ENCODE measurements at regions not wholly inside any gene's neighbourhood (a gene's known extent, or its start where the extent isn't known, plus 50 kb on each side); places are given as distances from the start of the nearest gene placed in this dataset.

DNA sequence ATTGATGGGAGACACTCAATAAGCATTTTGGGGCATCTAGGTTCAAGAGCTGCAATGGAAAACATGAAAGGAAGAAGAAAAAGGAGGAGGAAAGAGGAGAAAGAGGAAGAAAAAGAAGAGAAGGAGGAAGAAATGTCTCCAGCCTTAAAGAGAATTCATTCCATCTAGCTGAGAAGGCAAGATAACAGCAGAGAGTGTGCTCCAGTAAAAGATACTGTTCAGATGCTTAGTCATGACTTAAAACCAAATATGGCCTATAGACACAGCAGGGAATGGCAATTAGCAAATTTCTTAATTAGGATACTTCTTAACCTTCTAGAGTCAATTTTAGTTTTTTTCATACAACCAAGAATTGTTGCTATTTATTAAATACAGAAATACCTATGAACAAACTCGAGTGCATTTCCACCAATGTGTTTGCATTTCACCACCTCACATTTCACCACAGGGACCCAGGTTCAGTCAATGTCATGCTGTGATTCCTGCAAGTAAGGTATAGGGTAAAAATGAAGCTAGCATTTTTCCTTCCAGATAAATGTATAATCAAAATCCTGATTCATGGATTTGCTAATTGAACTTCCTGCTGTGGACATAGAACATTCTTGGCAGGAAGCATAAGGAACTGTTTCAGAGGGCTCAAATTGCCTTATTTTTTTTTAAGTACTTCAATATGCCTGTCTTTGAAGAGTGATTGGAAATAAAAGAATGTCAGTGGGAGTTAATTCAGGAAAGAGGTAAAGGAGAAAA, 177.8 kb downstream of the RPS29 start:
- no peak for DNase-seq

DNA sequence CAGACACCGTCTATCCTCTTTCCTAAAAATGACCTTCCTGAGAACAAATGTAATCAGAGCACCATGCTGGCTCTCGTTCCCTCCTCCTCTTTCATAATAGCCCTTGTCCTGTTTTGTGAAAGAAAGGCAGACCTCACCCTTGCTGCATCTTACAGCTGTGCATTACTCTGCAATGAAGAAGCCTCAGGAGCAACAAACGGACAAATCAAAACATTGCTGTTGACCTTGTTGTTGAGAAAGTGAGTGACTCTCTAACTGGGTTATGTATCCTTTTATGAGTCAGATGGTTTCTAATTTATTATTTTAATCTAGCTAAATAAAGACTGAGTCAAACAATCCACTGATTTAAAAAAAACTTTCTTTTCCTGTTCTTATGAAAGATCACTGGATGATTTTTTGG, 180.9 kb downstream of the RPS29 start:
- intact Hi-C loops (cut with DNase I), result no loop called here
- no peak for DNase-seq
- peak in 1 of 2 donors; percentile 37 for ATAC-seq

More for the DNA sequence above, 177.8 kb downstream of the RPS29 start:
- peak in 1 of 2 donors; percentile 53 for ATAC-seq
- intact Hi-C loops (cut with DNase I), result no loop called here

DNA sequence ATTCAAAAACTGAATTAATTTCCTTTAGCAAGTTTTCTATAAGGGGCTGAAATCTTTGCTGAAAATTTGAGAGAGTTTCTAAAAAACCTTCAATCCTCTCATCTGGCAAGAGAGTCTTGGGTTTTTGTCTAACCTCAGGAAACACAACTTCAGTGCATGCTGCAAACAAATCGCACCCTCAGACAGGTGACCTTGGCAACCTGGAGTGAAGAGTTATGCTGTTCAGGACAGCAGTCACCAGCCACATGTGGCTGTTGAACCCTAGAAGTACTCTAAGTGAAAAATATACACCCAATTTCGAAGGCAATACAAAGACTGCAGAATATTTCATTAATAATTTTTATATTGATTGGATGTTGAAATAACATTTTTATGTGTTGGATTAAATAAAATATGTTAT, 184.8 kb downstream of the RPS29 start:
- intact Hi-C loops (cut with DNase I), result no loop called here
- no peak for DNase-seq

DNA sequence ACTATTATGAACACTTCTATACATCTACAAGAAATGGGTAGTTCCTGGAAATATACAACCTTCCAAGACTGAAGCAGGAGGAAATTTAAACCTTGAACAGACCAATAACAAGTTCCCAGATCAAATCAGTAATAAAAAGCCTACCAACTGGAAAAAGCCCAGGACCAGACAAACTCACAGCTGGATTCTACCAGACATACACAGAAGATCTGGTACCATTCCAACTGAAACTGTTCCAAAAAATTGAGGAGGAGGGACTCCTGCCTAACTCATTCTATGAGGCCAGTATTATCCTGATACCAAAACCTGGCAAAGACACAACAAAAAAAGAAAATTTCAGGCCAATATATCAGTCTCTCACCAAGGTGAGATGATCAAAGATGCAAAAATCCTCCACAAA, 189.4 kb downstream of the RPS29 start:
- DNase-seq (no peak), ATAC-seq (no peak)
- intact Hi-C loops (cut with DNase I), result no loop called here

More for the DNA sequence above, 184.8 kb downstream of the RPS29 start:
- ATAC-seq, result no peak

DNA sequence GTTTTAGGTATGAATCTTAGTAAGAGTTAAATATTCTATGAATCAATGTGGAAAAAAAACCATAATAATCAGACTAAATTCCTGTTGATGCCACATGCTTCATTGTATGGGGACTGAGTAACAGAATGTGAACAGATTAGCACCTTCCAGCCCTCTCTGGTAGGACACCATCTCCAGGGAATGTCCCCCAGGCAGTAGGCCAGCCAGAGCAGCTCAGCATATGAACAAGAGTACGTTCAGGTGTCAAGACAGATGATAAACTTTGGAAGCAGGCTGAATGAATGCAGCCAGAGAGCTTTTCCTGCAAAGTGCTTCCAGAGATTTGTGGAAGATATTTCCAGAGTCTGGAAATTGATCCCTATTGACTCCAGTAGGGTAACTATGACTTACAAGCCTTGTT, 204.4 kb downstream of the RPS29 start:
- no peak for DNase-seq
- ATAC-seq, result no peak
- intact Hi-C loops (cut with DNase I), result no loop called here

DNA sequence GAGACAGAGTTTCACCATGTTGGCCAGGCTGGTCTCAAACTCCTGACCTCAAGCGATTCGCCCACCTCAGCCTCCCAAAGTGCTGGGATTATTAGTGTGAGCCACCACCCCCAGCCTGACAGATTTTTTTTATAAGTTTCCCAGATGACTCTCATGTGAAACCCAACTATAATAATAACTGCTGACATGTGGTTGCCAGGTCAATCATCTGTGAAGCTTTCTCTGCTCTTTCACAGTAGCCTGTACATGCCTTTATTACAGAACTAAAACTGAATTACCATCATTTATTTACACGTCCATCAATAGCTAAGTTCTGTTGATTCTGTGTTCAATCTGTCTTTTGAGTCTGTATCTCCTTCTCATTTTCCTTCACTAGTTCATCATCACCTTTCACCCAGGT, 218.5 kb downstream of the RPS29 start:
- no peak for ATAC-seq
- intact Hi-C loops (cut with DNase I), result no loop called here
- DNase-seq, result no peak

DNA sequence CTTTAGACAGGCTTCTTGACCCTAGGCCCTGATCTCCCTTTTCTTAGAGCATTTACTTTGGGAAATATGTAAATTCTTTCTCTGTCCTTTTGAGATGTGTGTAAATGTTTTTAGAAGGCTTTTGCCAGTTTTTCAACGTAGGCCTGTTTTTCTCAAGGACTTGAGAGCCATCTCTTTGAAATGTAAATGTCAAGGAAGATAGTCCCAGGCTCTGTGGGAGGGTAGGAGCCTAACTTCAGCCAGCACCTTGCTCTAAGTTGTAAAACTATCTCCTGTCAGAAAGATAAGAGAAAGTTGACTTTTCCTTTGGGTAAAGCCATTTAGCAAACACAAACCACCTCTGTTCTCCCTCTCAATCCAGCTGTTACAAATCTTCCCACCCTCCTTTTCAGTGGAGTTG, 219.8 kb downstream of the RPS29 start:
- intact Hi-C loops (cut with DNase I), result no loop called here
- DNase-seq (no peak), ATAC-seq (no peak)

DNA sequence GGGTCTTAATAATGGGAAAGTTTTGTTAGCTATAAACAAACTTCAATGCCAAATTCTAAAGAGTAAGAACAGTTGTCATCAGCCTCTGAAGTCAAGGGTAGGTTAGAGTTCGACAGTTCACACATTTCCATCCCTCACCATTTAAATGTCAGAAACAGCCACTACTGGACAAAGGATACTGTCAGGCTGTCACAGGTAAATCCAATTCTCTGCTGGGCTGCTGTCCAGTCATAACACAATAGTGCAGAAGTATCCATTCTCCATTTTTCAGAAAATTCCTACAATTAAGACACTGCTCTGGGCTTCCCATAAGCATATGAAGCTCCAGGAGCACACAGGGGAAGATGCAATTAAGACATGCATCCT, 221.4 kb downstream of the RPS29 start:
- DNase-seq (no peak), ATAC-seq (no peak)
- intact Hi-C loops (cut with DNase I), result no loop called here

DNA sequence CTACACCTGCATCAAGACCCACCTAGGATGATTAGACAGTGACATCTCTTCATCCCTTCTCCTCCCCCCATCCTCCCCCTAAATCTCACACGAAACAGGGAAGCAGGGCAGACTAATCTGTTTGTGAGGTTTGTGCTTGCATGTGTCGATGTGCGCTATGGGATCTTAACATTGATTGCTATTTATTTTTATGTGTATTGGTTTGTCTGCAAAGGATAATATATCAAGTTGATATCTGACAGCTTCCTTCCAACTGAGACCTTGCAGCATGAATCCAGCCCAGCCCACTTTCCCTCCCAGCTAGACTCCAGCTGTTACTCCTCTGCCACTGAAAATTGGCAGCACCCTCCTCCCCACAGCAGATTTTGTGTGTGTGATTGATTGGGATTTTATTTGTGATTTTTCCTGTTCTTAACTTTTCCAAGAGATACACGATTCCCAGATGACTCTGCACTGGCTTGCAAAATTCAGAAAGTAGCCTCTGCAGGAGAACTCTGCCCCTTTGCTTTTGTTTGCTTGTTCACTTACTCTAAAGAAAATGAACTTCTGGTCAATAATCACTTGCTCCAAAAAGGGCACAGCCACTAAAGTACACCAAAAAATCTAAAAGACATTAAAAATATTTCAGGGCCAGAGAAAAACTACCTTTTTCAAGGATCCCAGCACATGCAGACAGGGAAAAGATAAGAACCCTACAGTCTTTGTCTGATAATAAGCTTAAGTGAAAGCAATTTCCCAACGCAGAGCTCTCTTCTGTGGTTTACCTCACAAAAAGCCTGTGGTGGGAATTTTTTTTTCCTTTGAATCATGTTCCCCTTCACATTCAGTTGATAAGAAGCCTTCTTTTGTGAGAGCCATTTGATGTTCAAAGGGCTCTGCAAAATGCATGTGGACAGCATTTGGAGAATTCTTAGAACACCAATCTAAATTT, 222.1 kb downstream of the RPS29 start:
- DNase-seq (no peak), ATAC-seq (no peak)
- intact Hi-C loops (cut with DNase I), result no loop called here

DNA sequence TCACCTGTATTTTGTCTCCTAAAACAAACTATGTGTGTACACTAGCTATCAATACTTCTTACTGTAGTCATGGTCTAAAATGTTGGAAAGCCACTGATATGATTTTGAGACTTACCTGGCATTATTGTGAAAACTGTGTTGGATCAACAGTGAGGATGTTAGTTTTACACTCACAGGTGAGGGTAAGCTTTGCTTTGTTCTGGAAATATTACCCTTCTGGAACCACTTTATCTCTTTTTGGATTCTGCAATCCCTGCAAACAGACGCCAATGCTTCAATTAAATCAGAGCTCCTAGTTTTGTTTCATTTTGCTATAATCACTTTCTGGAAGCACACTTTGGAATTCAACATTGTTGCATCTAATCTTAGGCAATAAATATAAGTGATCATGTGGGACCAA, 223.3 kb downstream of the RPS29 start:
- intact Hi-C loops (cut with DNase I), result no loop called here

DNA sequence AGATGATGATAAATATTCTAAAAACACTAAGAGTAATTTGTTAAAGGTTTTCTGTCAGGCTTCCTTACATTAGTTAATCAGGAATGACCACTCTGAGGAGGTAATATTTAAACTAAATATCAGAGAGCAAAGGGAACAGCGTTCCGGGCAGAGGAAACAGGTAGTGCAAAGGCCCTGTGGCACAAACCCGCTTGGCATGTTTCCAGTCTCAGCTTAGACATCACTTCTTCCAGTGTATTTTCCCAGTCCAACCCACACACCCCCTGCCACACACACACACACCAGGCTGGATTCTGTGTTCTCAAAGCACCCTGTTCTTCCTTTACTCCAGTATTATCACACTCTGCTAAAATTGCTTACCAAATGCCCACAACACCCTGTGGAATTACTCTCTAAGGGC, 247.1 kb downstream of the RPS29 start:
- ATAC-seq (no peak), DNase-seq (no peak)
- intact Hi-C loops (cut with DNase I), result no loop called here

More for the DNA sequence above, 223.3 kb downstream of the RPS29 start:
- no peak for DNase-seq
- no peak for ATAC-seq

DNA sequence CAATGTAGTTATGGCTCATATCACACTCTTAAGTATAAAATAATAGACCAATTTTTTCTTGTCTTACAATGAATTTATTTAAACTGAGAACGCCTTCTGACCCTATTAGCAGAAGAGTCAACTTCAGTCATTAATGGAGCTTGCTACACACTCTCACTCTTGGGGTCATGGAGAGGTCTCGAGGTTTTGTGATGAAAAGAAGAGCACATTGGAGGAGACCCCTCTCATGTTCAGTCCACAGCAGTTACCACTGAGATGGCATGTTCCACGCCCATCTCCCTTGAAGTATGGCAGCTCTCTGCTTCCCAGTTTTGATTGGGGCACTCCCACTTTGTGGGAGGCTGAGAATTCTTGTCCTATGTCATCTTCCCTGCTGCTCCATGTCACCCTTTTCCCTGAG, 266.4 kb downstream of the RPS29 start:
- intact Hi-C loops (cut with DNase I), result no loop called here
- ATAC-seq (no peak), DNase-seq (no peak)

DNA sequence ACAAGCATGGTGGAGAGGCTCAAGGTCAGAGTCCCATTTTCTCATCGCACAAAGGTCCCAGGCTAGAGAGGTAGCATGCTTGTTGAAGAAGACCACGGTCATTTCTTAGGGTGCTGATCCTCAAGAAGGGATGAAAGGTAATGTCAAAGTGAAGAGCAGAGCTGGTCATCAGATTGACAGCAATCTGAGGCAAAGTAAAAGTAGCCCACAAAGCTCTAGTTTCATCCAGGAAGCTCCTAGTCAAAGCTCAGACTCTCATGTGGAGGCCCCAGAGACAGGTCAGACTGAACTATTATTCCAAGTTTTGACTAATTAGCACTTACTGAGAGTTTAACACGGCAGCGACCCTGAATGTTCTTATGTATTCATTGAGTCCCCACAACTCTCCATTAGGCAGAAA, 270.6 kb downstream of the RPS29 start:
- no peak for DNase-seq

DNA sequence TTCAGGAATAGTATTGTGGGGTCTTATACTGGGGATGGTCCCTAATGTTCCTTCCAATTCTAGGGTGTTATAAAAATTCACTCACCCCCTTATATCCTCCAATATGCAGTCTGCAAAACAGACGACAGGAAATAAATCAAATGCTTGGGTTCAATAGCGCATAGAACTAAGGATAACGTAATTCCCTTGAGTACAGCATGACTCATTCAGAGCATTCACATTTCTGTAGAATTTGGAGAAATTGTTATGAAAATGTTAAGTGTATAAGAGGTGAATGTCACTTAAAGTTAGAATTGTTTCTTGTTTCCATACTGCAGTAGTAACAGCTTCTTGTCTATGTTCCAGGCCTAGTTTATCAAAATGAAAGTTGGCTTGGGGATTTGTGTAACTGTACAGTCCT, 271.4 kb downstream of the RPS29 start:
- no peak for ATAC-seq
- intact Hi-C loops (cut with DNase I), result no loop called here
- no peak for DNase-seq

More for the DNA sequence above, 270.6 kb downstream of the RPS29 start:
- ATAC-seq, result no peak
- intact Hi-C loops (cut with DNase I), result no loop called here

DNA sequence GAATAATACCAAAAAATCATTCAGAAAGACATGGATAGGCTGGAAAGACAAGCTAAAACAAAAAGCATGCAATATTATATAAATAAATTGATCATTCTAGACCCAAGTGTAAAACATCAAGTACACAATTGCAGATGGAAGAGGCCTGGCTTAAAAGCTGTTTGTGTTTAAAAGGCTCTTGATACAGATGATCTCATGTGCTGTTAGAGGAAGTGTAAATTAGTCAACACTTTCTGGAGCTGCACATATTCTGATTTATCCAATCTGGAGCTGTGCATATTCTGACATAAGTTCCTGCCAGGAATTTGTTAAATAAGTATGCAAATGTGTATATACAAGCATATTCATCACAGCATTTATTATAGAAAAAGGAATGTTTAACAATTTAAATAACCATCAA, 273.1 kb downstream of the RPS29 start:
- intact Hi-C loops (cut with DNase I), result no loop called here
- no peak for DNase-seq
- ATAC-seq, result no peak

DNA sequence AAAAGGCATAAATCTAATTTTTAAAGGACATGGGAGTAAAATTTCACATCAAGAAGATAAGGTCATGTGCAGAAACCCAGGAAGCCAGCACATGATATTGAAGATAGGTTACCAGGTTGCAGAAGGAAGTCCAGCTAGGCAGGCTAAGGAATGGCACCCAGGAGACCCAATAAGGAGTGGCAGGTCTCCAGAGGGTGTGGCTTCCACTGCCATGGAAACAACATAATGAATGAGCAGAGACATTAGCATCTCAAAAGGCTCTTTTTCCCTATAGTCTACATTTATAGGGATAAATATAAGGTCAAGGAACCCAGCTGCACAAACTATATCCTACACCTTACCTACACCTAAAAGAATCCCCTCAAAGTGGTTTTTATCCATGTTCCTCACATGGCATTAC, 275.9 kb downstream of the RPS29 start:
- DNase-seq, result no peak
- ATAC-seq, result no peak
- intact Hi-C loops (cut with DNase I), result no loop called here

DNA sequence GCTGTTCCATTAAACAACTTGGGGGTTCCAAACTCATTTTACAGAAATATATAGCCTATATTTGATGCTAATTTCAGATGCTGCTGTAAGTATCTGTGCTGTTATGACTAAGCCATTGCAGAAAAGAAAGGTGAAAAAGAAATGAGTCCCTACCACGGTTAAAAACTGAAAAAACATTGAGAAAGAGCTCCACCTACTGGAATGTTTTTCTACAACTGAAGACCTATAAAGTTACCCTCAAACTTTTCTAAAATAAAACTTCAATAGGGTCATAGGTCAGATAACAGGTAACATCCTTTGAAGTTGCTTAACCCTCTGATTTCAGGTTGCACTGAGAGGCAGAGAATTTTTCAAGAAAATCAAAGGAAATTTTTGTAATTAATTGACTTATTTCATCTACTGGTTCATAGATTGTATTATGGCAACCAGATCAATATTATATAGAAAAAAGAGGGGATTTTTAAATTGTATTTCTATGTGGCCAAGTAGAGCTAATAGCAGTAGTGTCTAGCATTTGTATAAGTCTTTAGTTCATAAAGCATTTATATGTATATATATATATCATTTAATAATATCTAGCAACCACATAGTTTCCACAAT, 279.9 kb downstream of the RPS29 start:
- no peak for ATAC-seq
- intact Hi-C loops (cut with DNase I), result loop anchor here in 1 of 2 donors (5.0 kb wide), 1 partner anchor 1389 kb away; no protein-coding TSS in a partner anchor
- DNase-seq, result no peak

DNA sequence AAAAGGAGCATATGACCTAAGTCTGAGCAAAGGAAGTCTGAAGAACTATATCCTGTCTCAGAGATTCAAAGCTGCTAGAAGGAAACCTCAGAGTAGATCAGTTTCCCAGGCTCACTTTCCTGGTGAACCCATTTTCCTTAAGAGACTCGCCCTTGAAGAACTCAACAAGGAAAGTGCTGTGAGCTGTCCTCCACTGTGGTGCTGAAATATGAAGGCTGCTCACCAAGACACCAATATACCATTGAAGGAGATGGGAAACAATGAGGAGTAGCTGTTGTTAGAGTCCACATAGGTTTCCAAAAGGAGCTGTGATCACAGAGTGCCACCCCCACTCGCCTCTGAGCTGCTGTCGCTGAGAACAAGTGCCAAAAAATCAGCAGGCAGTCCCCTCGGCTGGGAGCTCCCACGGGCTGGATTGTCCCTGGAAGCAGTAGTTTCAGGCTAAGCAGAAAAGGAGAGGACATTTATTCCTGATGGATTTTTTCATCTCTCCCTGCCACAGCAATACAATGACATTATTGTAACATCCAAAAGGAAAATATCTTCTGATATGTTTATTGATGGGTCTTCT, 282.1 kb downstream of the RPS29 start:
- DNase-seq, result no peak
- no peak for ATAC-seq
- intact Hi-C loops (cut with DNase I), result no loop called here

DNA sequence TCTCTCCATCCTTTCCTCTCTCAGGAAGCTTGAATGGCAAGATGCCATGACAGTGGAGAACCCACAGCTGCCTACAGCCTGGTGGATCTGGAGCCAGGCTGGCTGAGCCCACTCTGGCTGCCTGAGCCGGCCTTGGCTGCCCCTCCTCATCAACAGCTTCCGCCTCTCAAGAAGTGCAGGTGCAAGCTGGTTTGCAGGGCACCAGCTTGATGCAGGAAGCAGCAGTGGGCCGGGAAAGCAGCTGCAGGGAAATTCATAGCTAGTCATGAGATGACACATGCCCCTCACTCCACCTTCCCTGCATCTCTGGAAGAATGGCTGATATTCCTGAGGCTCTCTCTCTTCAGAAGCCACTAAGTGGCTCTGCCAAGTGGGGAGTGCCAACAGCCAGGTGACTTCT, 289.1 kb downstream of the RPS29 start:
- ATAC-seq (no peak), DNase-seq (no peak)
- intact Hi-C loops (cut with DNase I), result no loop called here

DNA sequence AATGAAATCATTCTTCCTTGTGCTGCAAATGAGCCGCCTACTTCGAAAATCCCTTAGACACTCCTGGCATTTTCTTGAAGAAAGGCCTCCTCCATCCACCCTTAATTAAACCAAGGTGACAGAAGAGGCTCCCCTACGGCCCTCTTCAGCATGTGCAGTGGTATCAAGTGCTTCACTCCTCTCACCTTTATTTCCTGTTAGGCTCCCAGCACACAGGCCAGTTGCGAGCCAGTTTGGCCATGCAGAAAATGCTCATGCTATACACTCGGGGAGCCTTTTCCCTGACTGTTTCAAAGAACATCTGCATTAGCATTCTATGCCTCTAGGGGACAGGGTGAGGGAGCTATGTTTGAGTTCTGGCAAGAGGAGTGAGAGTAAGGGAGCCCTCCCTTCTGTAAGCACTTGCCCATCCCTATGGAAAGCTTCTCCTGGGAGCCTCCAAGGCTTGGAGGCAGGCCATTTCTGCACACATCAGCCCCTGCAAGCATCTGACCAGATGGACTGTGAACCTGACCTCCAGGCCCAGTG, 291.5 kb downstream of the RPS29 start:
- no peak for DNase-seq

More for the DNA sequence above, 291.5 kb downstream of the RPS29 start:
- intact Hi-C loops (cut with DNase I), result no loop called here
- no peak for ATAC-seq
